H7 (cell line): ENCODE measurements at regions not wholly inside any gene's neighbourhood (a gene's known extent, or its start where the extent isn't known, plus 50 kb on each side); places are given as distances from the start of the nearest gene placed in this dataset.
A peak's percentile ranks its signal among the peaks of the same experiment; 100 is the strongest.
"Not testable (repeated sequence)": the region's sequence is repeated elsewhere in the genome, so short reads cannot be mapped to it uniquely, and the experiment has no call there.

ENCODE experiments used
- DNase-seq: peaks from one replicate; pipeline ENCODE4 v3.0.0; 2012
- H3K27me3 ChIP-seq: 2 replicates; pipeline ENCODE4 v1.6.0; 2011; ENCODE audit warnings: mild to moderate bottlenecking, low read length; ENCODE audit not compliant: control insufficient read depth, insufficient read depth
- H3K36me3 ChIP-seq: replicated peaks from 2 replicates; pipeline ENCODE4 v1.5.1; 2011; ENCODE audit warnings: low read length; ENCODE audit not compliant: control insufficient read depth, insufficient read depth
- H3K4me3 ChIP-seq: 2 replicates; pipeline ENCODE4 v1.5.1; 2011; ENCODE audit warnings: low read depth, mild to moderate bottlenecking, control low read depth, low read length, moderate library complexity; ENCODE audit not compliant: insufficient read depth

DNA sequence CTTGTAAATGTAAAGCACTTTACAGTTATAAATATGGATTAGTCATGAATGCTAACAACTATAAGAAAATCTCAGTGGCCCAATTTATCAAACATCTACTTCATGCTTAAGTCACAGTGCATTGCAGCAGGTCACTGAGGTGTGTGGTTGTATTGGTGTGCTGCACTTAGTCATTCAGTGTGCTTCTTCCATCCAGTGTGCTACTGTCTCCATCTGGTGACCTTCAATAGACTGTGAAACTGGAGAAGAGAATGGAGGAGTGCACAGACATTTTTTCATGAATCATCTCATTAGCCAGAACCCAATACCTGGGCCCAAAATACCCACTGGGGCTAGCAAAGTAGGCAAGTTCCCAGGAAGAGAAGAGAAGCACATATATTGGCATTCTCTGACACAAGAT is 199.6 kb downstream of the SHOX2 start:
- no peaks in the 10 kb centered on the region for H3K27me3 ChIP-seq
- DNase-seq: no peak
- H3K36me3 ChIP-seq: no peaks in the 10 kb centered on the region
- no peak overlapping the region for H3K4me3 ChIP-seq

GRCh38 chr3:157905885-157906284 is 200.3 kb downstream of the SHOX2 start:
- DNase-seq: no peak
- Histone ChIP-seq H3K4me3 (no peak overlapping the region), H3K36me3 (no peaks in the 10 kb centered on the region), H3K27me3 (no peaks in the 10 kb centered on the region)

- not testable (repeated sequence) for H3K36me3 ChIP-seq, DNase-seq, H3K4me3 ChIP-seq, H3K27me3 ChIP-seq
These were observed 203.5 kb downstream of the SHOX2 start for GRCh38 chr3:157902680-157903079.

DNA sequence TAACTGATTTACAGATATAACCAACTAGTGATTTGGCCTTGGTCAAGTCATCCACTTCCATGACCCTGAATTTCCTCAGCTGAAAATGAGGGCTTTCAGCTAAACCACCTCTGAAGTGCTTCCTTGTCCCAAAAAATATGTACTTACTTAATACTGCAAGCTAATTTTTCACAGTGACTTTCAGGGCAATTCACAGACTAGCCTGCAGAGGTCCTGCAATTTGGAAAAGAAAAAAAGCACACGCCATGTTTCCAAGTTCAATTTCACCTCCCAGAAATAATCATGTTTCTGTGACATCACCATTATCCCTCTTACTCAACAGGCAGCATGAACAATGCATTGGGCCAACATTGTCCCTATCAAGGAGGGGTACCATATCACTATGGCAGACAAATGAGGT is 218.2 kb downstream of the SHOX2 start:
- no peak for DNase-seq

GRCh38 chr3:157876556-157876955 is 229.7 kb downstream of the SHOX2 start:
- no peak overlapping the region for H3K4me3 ChIP-seq
- DNase-seq: no peak
- no peaks in the 10 kb centered on the region for H3K36me3 ChIP-seq
- no peaks in the 10 kb centered on the region for H3K27me3 ChIP-seq

More for the DNA sequence above, 218.2 kb downstream of the SHOX2 start:
- Histone ChIP-seq H3K27me3 (no peaks in the 10 kb centered on the region), H3K36me3 (no peaks in the 10 kb centered on the region), H3K4me3 (no peak overlapping the region)

DNA sequence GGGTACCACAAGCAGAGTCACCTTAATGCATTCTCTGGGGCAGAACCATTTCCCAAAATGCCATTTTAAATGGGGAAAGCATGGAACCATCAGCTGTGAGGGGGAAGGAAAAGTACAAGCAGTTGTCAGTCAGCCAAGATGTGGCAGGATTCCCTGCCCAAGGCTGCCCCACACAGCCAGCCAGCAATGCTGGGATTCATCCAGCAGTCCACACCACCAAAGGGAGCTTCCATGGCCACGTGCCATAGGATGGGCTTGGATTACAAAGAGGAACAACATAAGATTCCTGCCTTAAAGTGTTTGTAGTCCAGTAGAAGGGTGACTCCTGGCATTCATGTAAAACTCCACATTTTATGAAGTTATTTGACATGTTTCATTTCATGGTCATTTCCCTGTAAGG is 233.3 kb downstream of the SHOX2 start:
- H3K36me3 ChIP-seq: no peaks in the 10 kb centered on the region
- H3K4me3 ChIP-seq: no peak overlapping the region
- no peaks in the 10 kb centered on the region for H3K27me3 ChIP-seq
- no peak for DNase-seq

DNA sequence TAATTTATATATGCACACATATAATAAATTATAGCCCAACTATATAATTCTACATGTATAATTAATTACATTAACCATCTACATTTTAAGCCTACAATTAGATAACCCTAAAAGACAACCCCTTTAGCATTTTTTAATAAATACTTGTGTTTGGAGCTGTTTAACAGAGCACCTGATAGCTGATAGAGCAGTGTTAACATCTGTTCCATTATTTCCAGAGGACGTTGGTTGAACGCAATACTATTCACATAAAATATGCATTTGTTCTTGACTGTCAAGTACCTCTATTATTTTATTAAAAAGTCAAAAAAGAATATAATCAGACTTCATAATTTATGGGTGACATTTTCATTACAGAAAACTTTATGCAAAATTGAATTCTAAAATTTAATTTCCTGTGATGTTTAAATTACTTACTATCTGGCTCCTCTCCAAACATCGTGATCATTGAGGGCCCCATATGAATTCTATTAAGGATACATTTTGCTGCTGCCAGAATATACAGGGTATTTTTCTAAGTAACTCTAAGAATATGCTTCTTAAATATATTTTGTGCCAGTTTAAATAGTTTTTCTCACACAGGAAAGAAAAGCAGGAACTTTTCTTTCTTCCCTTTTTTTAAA is 234.3 kb downstream of the SHOX2 start:
- DNase-seq: no peak
- Histone ChIP-seq H3K36me3 (no peaks in the 10 kb centered on the region), H3K27me3 (no peaks in the 10 kb centered on the region), H3K4me3 (no peak overlapping the region)

GRCh38 chr3:157871248-157871647 is 235.0 kb downstream of the SHOX2 start:
- no peak for DNase-seq
- Histone ChIP-seq H3K4me3 (no peak overlapping the region), H3K27me3 (no peaks in the 10 kb centered on the region), H3K36me3 (no peaks in the 10 kb centered on the region)

- DNase-seq: no peak
- H3K4me3 ChIP-seq: no peak overlapping the region
- H3K27me3 ChIP-seq: no peaks in the 10 kb centered on the region
- H3K36me3 ChIP-seq: no peaks in the 10 kb centered on the region
These were observed 237.3 kb downstream of the SHOX2 start for GRCh38 chr3:157868946-157869345.

DNA sequence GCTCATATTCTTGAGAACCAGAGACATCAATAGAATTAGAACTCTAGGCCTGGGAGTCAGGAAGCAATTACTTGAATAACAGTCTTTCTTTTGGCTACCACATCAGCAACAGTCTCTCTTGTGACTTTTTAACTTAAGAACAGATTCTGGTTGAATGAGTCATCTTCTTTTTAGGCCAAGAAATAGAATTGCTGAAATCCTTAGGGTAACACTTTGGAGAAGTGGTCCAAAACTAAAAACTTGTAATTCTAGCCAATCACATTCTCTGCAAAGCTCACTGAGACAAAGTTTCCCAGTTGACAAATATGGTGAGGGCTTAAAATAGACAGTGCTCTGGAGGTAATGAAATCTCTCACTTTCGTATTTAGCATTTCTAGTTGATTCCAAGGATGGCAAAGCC is 238.0 kb downstream of the SHOX2 start:
- no peak for DNase-seq
- Histone ChIP-seq H3K4me3 (no peak overlapping the region), H3K27me3 (no peaks in the 10 kb centered on the region), H3K36me3 (no peaks in the 10 kb centered on the region)

- peak; percentile 75 for DNase-seq
- Histone ChIP-seq H3K4me3 (no peak overlapping the region), H3K36me3 (no peaks in the 10 kb centered on the region), H3K27me3 (no peaks in the 10 kb centered on the region)
These were observed 240.7 kb downstream of the SHOX2 start for GRCh38 chr3:157865352-157866000.

- no peaks in the 10 kb centered on the region for H3K36me3 ChIP-seq
- H3K4me3 ChIP-seq: no peak overlapping the region
- no peaks in the 10 kb centered on the region for H3K27me3 ChIP-seq
- no peak for DNase-seq
These were observed 245.0 kb downstream of the SHOX2 start for GRCh38 chr3:157861076-157861765.

DNA sequence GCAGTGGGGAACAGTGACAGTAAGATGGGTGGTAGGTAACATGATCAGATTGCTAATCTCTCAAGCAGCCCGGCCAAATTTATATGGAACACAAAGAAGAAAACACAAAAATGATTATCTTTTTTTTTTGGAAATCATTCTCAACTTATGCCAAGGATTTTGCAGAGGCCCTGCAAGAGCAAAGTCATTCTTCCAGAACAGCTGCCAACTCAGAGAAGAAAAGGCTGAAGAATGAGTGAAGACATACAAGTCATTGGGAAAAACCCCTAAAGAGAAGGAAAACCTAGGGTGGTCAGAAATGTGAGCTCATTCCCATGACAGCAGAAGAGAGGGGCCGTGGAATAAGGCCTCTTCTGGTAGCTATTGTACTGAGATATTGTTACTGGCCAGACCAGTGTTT is 246.7 kb downstream of the SHOX2 start:
- DNase-seq: no peak
- Histone ChIP-seq H3K36me3 (no peaks in the 10 kb centered on the region), H3K27me3 (no peaks in the 10 kb centered on the region), H3K4me3 (no peak overlapping the region)

DNA sequence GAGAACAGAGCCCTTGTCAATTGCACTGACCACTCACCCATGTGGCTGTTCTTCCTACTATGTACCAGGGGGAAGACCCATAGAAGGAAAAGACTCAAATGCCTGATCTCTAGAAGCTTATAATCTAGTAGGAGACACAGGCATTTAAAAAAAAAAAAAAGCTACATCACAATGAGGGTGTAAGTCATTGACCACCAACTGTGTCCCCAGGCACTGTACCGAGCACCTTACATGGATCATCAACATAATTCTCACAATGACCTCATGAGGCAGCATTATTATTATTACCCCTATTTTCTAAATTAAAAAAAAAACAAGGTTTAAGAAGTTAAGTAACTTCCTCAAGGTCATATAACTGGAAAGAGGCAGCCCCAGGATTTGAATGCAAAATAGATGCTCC is 247.4 kb downstream of the SHOX2 start:
- H3K27me3 ChIP-seq: no peaks in the 10 kb centered on the region
- no peak overlapping the region for H3K4me3 ChIP-seq
- DNase-seq: no peak
- H3K36me3 ChIP-seq: no peaks in the 10 kb centered on the region

GRCh38 chr3:157857440-157857839 is 248.8 kb downstream of the SHOX2 start:
- no peaks in the 10 kb centered on the region for H3K36me3 ChIP-seq
- H3K27me3 ChIP-seq: no peaks in the 10 kb centered on the region
- H3K4me3 ChIP-seq: no peak overlapping the region
- DNase-seq: no peak
